Stimulated activated CD4-positive, alpha-beta T cell treated with anti-CD3 and anti-CD28 coated beads, Interleukin-1b, Interleukin-23, amount 100 ng/mL, for 48 hours (primary cell): ENCODE measurements at regions not wholly inside any gene's neighbourhood (a gene's known extent, or its start where the extent isn't known, plus 50 kb on each side); places are given as distances from the start of the nearest gene placed in this dataset.

Source experiments
- DNase-seq: peaks from one replicate; pipeline ENCODE4 v3.0.0-alpha.2; 2020

DNA sequence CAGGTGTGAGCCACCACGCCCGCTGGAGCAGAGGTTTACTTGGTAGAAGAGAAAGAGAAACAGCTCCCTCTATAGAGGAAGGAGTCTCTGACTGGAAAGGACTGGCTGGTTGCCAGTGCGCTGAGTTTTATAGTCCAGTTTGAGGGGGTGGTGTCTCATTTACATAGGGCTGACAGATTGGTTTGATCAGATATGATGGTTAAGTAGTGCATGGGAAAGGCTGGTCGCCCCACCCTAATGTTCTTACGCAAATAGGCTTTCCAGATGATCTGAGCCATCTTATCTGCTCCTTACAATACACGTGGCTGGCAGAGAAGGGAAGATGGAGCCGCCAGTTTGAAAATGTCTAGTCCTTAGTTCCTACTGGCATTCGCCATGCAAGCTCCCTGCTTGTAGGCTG is 439.5 kb downstream of the NAF1 start:
- DNase-seq, result no peak

DNA sequence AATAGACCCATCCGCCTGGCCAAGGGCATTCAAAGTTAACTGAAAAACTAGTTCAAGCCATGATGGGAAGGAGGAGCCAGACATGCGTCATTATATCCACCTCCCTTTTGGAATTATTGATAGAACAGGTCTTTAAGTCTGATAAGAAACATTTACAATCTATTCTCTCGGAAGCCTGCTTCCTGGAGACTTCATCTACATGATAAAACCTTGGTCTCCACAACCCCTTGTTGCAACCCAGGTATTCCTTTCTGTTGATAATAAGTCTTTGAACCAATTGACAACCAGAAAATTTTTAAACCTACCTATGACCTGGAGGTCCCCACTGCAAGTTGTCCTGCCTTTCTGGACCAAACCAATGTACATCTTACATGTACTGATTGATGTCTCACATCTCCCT is 451.3 kb downstream of the NAF1 start:
- no peak for DNase-seq

DNA sequence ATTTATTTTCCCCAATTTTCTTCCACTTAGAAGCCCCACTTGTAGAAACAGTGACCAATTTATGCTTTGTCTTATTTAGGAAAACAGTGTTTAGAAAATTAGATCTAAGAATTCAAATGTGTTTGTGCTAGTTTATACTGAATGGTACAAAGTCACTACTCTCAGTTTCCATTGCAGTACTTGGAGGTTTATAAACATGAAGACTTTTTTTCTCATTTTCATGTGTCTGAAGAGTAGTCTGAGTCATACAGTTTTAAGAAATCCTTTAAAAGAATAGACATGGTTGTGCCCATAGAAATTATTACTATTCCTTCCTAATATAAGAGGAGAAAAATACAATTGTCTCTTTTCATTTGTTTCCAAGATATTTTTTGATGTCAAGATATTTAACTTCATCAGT is 458.7 kb downstream of the NAF1 start:
- DNase-seq, result no peak

DNA sequence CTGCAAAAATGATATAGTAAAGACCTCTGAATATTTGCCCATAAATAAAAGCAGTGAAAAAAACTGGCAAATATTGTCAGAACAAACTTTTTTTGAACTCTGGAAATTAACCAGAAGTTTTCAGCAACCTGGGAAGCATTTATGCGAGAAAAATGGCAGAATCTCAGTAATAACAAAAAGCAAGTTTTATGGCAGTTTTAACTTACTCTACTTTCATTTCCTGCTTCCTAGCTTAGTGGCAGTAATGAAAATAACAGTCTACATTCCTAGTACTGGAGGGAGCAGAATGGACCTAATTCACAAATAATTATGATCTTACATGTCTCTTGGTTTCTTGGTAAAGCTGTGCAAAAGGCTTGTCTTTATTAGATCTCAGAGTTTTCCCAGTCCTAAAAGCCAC is 460.1 kb downstream of the NAF1 start:
- no peak for DNase-seq

DNA sequence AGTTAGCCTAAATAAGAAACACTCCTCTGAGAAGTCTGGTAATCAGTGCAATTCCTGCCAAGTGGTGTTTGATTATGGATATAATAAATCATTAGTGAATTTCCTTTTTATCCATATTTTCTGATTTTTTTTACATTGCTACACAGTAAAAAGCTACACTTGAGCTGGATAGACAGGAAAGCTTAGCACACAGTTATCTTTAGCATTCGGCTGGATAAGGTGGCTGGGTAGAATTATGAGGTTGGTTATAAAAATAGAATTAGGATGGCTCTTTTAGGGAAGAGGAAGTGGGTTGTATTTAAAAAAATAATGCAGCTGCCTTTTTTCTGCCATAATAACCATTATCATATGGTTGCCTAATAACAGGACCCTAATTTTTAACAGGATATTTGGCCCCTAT is 460.6 kb downstream of the NAF1 start:
- DNase-seq, result no peak

DNA sequence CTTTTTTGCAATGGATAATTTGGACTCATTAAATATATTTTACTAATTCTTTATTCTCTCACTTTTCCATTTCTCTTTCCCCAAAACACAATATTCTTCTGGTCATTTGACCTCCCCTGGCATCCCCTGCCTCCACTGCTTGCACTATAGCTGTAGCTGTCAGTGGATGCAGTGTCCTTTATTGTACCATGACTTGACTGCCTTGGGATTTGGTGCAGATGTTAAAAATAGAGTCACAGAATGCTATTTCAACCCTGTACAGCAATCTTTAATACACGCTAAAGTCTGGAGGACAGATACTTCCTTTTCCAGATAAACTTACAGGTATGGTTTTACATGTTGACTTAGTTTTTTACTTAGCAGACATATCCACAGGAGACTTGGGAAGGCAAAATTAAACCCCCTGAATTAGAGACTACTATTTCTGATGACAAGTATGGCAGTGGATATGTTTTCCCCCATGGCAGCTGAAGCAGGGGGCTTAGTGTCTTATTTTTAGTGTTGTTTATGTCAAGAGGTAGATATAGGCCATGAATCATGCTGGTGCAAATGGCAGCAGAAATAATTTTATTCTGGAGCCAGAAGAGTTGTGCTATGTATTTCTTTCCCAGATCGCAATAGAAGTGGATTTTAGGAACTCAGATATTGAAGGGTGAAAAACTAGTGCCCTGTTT is 461.4 kb downstream of the NAF1 start:
- no peak for DNase-seq

DNA sequence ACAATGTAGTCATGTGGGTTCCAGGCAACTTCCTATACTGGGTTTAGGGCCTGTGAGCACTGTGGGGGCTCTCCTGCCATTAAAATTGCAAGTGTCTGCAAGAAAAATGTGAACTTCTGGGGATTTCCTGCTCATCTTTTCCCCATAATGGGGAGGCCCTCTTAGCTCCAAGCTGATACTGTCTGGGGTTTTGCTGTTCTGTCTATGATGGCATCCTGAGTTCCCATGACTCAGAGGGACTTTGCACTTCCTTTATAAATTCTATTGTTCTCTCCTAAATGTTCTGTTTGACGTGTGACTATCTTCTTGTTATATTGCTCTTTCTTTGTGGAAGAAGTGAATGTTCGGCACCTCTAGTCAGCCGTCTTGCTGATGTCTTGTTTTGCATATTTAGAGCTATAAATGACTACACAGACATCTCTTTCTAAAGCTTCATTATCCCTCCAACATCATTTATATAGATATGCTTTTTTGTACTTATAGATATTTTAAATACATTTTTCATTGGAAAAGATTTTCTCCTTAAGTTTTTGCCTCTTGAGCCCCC is 465.8 kb downstream of the NAF1 start:
- no peak for DNase-seq

DNA sequence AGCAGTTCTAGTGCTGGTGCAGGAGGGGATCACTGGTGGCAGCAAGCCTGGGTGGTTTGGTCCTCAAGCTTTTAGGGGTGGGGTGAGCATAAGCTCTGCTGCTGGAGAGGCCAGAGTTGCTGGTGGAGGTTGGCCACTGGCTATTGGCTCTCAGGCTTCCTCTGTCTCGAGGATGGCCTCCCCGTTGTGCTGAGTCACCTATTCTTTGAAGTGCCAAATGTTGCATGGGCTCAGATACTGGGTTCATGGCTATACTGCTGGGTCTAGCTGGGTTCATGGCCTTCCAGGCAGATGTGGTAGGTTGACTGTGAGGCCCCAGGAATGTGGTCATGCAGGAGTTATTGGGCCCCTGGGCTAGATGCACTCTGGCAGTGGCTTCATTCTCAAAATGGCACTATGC is 466.3 kb downstream of the NAF1 start:
- DNase-seq, result no peak

GRCh38 chr4:162699629-162700028 is 467.1 kb downstream of the NAF1 start:
- DNase-seq, result no peak

GRCh38 chr4:162685410-162685809 is 481.3 kb downstream of the NAF1 start:
- no peak for DNase-seq

GRCh38 chr4:162684998-162685397 is 481.7 kb downstream of the NAF1 start:
- DNase-seq, result no peak

DNA sequence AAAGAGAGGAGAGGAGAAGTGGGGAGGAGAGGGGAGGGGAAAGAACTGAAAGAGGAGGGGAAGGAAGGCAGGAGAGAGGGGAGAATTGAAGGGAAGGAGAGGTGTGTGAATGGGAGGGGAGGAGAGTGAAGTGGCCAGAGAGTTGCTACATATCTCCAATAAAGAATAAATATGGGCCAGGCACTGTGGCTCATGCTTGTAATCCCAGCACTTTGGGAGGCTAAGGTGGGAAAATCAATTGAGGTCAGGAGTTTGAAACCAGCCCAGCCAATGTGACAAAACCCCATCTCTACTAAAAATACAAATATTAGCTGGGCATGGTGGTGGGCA is 482.4 kb downstream of the NAF1 start:
- DNase-seq, result no peak

GRCh38 chr4:162683659-162684370 is 482.9 kb downstream of the NAF1 start:
- no peak for DNase-seq

DNA sequence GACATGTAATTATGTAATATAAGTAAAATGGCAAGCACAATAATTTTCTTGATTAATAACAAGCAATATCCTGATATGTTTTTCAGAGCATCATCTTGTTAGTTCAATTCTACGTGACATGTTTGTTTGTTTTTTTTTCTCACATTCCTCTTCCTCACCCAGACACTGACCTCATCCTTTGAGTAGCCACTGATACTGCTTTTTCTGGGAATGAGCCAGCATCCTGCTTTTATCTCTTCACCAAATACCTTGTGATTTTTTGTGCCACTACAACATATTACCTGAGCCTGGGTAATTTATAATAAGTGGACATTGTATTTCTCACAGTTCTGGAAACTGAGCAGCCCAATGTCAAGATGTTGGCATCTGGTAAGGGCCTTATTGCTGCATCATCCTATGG is 484.0 kb downstream of the NAF1 start:
- DNase-seq, result no peak

- no peak for DNase-seq
Observed at GRCh38 chr4:162681212-162681611, 485.5 kb downstream of the NAF1 start.

- no peak for DNase-seq
Observed at GRCh38 chr4:162675661-162676060, 491.0 kb downstream of the NAF1 start.

DNA sequence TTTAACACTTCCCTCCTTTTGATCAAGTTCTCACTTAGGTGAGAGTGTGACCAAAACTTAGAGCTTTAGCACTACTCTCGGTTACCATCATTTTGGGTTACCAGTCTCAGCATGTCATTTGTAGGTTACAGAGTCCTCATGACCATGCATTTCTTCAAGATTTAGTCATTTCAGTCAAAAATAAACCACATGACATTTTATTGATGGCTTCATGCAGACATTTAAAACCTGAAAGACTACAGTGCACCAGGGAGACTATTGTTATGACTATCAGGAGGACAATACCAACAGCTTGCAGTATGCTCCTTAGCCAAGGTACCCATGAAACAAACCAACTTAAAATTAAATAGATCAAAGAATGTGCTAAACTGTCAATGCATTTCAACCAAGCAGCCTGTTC is 498.1 kb upstream of the FSTL5 start:
- no peak for DNase-seq

- DNase-seq, result no peak
Observed at GRCh38 chr4:162659716-162660115, 495.9 kb upstream of the FSTL5 start.

- DNase-seq, result no peak
Observed at GRCh38 chr4:162657966-162658365, 494.2 kb upstream of the FSTL5 start.

DNA sequence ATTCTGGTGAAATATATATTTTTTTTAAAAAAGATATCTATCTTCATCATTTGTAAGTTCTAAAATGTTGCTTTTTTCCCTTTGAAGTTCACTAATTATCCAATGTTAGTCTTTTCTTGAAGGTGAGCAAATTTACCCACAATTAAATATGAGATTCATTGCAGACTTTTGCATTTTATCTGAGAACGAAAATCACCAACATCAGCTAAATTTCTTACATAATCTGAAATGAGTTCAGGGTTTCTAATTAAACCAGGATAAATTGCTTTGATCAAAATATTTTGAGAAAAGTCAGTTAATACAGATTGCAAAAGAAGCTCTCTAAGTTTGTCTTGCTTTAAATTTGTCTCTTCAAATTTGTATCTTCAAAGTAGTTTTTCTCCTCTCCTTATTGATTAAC is 486.4 kb upstream of the FSTL5 start:
- DNase-seq, result no peak

DNA sequence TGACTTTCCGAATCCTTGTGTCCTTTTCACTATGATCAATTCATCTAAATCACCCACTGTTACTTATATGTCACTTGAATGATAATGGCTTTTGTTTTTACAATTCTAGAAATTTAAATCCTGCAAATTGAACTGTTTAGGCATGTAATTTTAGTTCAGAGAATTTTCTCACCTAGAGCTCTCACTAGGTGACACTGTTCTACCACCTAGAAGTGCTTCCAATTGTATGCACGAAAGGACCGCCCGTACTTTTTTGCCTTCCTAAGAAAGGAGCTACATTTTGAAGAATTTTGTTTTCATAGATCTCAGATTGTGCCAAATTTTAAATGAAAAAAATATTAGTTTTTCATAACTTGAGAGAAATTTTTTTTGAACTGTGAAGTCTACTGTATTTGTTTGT is 481.6 kb upstream of the FSTL5 start:
- no peak for DNase-seq

- no peak for DNase-seq
Observed at GRCh38 chr4:162644346-162644745, 480.5 kb upstream of the FSTL5 start.

DNA sequence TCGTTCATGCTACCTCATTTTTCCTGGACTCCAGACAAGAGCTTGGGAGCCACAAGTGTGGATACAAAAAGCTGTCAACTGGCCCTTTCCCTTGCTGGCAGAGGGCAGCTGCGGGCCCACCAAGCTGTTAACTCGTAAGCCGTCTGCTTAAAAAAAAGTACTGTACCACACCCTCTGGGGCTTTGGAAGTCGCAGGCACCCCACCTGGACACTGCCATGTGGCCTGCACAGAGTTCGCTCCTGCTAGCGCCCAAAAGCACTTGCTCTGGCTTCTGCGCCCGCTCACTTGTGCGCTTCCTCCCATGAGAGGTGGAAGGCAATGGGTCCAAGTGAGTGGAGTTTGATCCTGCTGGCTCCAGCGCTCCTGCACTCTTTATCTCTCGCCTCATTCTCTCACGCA is 476.4 kb upstream of the FSTL5 start:
- no peak for DNase-seq

DNA sequence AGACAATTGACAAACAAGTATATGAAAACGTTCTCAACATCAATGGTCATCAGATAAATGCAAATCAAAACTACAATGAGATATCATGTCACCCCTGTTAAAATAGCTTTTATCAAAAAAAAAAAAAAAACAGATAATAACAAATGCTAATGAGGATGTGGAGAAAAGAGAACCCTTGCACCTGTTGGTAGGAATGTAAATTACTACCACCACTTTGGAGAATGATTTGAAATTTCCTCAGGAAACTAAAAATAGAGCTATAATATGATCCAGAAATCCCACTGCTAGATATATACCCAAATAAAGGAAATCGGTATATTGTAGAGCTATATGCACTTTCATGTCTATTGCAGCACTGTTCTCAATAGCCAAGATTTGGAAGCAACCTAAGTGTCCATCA is 470.6 kb upstream of the FSTL5 start:
- DNase-seq, result no peak

- no peak for DNase-seq
Observed at GRCh38 chr4:162622664-162623063, 458.9 kb upstream of the FSTL5 start.
